ENCODE measurements at regions not wholly inside any gene's neighbourhood (a gene's known extent, or its start where the extent isn't known, plus 50 kb on each side); places are given as distances from the start of the nearest gene placed in this dataset.

DNA sequence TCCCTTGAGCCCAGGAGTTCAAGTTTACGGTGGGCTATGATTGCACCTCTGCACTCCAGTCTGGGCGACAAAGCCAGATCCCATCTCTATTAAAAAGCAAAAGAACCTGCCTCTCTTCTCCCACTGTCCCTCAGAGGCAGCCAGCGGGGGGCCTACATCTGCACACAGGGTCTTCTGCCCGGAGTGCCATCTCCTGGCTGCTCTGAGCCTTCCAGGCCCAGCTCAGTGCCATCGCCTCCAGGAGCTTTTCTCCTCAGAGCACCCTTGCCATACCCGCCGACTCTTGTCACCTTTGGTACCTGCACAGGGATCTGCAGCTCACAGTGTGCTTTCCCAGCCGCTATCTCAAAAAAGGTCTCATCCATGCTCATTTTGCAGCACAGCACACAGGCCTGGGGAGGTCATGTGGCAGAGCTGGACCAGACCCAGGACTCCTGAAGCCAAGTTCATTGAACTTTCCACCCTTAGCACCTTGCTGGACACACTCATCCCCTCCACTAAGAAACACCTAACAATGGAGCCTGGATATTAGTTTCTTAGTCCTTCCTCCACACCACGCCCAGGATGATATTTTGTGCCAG is 186.3 kb downstream of the HAUS1 start:
- WGBS = 75% methylated on average over 9 of the region's 9 CpGs
- TF ChIP-seq RAD21 (IDR thresholded peaks at IDR 0.05) (peak in 1 of 2 donors; percentile 39), RXRA (IDR thresholded peaks at IDR 0.05) (peak; percentile 70 to 80), HNF4A (conservative IDR thresholded peaks at IDR 0.05) (peak; percentile 8 to 17), TAF1 (conservative IDR thresholded peaks at IDR 0.05) (no peak)
- TF ChIP-seq, protein P1, sequence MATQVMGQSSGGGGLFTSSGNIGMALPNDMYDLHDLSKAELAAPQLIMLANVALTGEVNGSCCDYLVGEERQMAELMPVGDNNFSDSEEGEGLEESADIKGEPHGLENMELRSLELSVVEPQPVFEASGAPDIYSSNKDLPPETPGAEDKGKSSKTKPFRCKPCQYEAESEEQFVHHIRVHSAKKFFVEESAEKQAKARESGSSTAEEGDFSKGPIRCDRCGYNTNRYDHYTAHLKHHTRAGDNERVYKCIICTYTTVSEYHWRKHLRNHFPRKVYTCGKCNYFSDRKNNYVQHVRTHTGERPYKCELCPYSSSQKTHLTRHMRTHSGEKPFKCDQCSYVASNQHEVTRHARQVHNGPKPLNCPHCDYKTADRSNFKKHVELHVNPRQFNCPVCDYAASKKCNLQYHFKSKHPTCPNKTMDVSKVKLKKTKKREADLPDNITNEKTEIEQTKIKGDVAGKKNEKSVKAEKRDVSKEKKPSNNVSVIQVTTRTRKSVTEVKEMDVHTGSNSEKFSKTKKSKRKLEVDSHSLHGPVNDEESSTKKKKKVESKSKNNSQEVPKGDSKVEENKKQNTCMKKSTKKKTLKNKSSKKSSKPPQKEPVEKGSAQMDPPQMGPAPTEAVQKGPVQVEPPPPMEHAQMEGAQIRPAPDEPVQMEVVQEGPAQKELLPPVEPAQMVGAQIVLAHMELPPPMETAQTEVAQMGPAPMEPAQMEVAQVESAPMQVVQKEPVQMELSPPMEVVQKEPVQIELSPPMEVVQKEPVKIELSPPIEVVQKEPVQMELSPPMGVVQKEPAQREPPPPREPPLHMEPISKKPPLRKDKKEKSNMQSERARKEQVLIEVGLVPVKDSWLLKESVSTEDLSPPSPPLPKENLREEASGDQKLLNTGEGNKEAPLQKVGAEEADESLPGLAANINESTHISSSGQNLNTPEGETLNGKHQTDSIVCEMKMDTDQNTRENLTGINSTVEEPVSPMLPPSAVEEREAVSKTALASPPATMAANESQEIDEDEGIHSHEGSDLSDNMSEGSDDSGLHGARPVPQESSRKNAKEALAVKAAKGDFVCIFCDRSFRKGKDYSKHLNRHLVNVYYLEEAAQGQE (IDR thresholded peaks at IDR 0.05) = no peak
- Histone ChIP-seq H3K4me3 (ENCODE audit: low read depth in 1 of 3, low read length in 3 of 3) (no peak overlapping the region), H3K9me3 (ENCODE audit: control insufficient read depth in 4 of 4, low read length in 3 of 4) (no peaks in the 10 kb centered on the region), H3K27ac (ENCODE audit: low read depth in 1 of 2, low read length in 2 of 2) (no peak overlapping the region), H3K9ac (ENCODE audit: low read depth in 1 of 2, low read length in 2 of 2) (no peak overlapping the region), H3K36me3 (ENCODE audit: control insufficient read depth in 4 of 4, insufficient read depth in 3 of 4, low read depth in 1 of 4, low read length in 3 of 4) (no peaks in the 10 kb centered on the region), H3K27me3 (ENCODE audit: control insufficient read depth in 4 of 4, insufficient read depth in 4 of 4, low read length in 3 of 4) (no peaks in the 10 kb centered on the region), H3K4me1 (ENCODE audit: control insufficient read depth in 4 of 4, insufficient read depth in 4 of 4, low read length in 3 of 4) (peaks cover 4 to 9% (median 8%) of the 10 kb centered on the region in 4 donors)
- no peak for DNase-seq (ENCODE audit: low spot score)

DNA sequence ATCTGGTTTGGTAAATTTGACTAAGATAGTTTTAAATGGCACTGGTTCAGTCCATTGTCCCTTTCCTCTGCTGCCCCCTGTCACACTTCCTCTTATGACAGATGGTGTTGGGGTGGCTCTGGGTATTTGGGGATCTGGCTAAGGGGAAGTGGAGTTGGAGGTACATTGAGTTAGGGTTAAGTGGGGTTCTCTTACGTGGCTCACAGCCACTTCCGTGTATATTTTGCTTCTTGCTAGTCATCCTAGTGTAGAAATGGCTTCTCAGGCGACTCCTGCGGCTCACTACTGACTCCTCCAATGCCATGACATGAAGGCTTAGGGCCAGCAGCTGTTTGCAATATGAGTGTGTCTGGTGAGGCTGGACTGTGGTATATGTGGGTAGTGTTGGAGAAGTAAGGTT is 187.0 kb downstream of the HAUS1 start:
- no peak for DNase-seq (ENCODE audit: low spot score)
- no peak overlapping the region for H3K9ac ChIP-seq (ENCODE audit: low read depth in 1 of 2, low read length in 2 of 2)
- peaks cover 4 to 9% (median 8%) of the 10 kb centered on the region in 4 donors for H3K4me1 ChIP-seq (ENCODE audit: control insufficient read depth in 4 of 4, insufficient read depth in 4 of 4, low read length in 3 of 4)
- no peaks in the 10 kb centered on the region for H3K27me3 ChIP-seq (ENCODE audit: control insufficient read depth in 4 of 4, insufficient read depth in 4 of 4, low read length in 3 of 4)
- WGBS = 91% methylated on average over 4 of the region's 4 CpGs
- H3K9me3 ChIP-seq (ENCODE audit: control insufficient read depth in 4 of 4, low read length in 3 of 4) = no peaks in the 10 kb centered on the region
- H3K4me3 ChIP-seq (ENCODE audit: low read depth in 1 of 3, low read length in 3 of 3) = no peak overlapping the region
- H3K36me3 ChIP-seq (ENCODE audit: control insufficient read depth in 4 of 4, insufficient read depth in 3 of 4, low read depth in 1 of 4, low read length in 3 of 4) = no peaks in the 10 kb centered on the region
- no peak for TF ChIP-seq JUND (IDR thresholded peaks at IDR 0.05)
- no peak for TF ChIP-seq FOXA2 (IDR thresholded peaks at IDR 0.05)
- TF ChIP-seq, protein P1 (IDR thresholded peaks at IDR 0.05) = no peak
- TF ChIP-seq NR2F2 (IDR thresholded peaks at IDR 0.05) = no peak
- no peak for TF ChIP-seq SP1 (IDR thresholded peaks at IDR 0.05)
- no peak for TF ChIP-seq YY1 (IDR thresholded peaks at IDR 0.05)
- TF ChIP-seq RXRA (IDR thresholded peaks at IDR 0.05) = no peak
- TF ChIP-seq EGR1 (IDR thresholded peaks at IDR 0.05; ENCODE audit: low read depth in 2 of 2) = no peak
- TF ChIP-seq TAF1 (conservative IDR thresholded peaks at IDR 0.05) = no peak
- TF ChIP-seq HNF4G (IDR thresholded peaks at IDR 0.05) = no peak
- TF ChIP-seq, protein P2, sequence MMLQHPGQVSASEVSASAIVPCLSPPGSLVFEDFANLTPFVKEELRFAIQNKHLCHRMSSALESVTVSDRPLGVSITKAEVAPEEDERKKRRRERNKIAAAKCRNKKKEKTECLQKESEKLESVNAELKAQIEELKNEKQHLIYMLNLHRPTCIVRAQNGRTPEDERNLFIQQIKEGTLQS (IDR thresholded peaks at IDR 0.05) = no peak
- no peak for TF ChIP-seq FOXA1 (IDR thresholded peaks at IDR 0.05)
- TF ChIP-seq GABPA (IDR thresholded peaks at IDR 0.05 in 1 of 2, conservative IDR thresholded peaks at IDR 0.05 in 1 of 2) = no peak
- TF ChIP-seq, protein P3, sequence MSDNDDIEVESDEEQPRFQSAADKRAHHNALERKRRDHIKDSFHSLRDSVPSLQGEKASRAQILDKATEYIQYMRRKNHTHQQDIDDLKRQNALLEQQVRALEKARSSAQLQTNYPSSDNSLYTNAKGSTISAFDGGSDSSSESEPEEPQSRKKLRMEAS (IDR thresholded peaks at IDR 0.05) = no peak
- H3K27ac ChIP-seq (ENCODE audit: low read depth in 1 of 2, low read length in 2 of 2) = no peak overlapping the region

Data from liver (tissue), 7 donors.